A549 (cell line): ENCODE measurements at regions not wholly inside any gene's neighbourhood (a gene's known extent, or its start where the extent isn't known, plus 50 kb on each side); places are given as distances from the start of the nearest gene placed in this dataset.

ENCODE experiments used
- ATAC-seq, 2 experiments: fragments of 200-7000 bp in 1 of 2; fragments of >200 bp in 1 of 2; cut with Nextera tagmentation in 1 of 2; cut with Tn5 transposase in 1 of 2; 3 replicates each; pipeline versions ENCODE4 v1.8.0 to v1.9.1; 2018 to 2020; ENCODE audit warnings: mild to moderate bottlenecking in 1 of 2, moderate library complexity in 1 of 2
- CTCF ChIA-PET: fragments of 300-600 bp; sonication (Branson Sonifier 250); formaldehyde crosslinking; extraction: SDS; loops from one replicate; lab custom pipeline; 2021; ENCODE audit warnings: antibody characterized with exemption, inconsistent platforms; lab: Yijun Ruan, JAX
- POLR2A ChIA-PET: fragments of 350-600 bp; formaldehyde crosslinking; extraction: SDS; loops from one replicate; lab custom pipeline; 2021; ENCODE audit warnings: antibody characterized with exemption, inconsistent platforms; lab: Yijun Ruan, JAX
- DNase-seq, 2 experiments: peaks; one replicate each; pipeline versions ENCODE4 v3.0.0 to v3.0.0-alpha.2; 2011 to 2016; ENCODE audit warnings: low read depth in 1 of 2, low spot score in 1 of 2
- FAIRE-seq: peaks from 2 replicates; lab custom pipeline; 2011; peaks lifted over from hg19 to GRCh38; lab: Jason Lieb, UNC
- H3K27ac ChIP-seq, 2 experiments: fragments of >200 bp; sonication (Bioruptor Twin); formaldehyde crosslinking; 3 replicates each; pipeline ENCODE4 v1.5.1; 2016 to 2017
- H3K4me1 ChIP-seq: fragments of >200 bp; sonication (Bioruptor Twin); formaldehyde crosslinking; 3 replicates; pipeline ENCODE4 v1.6.1; 2016
- H3K4me2 ChIP-seq: fragments of >200 bp; sonication (Bioruptor Twin); formaldehyde crosslinking; 3 replicates; pipeline ENCODE4 v1.6.1; 2016
- H3K4me3 ChIP-seq: fragments of >200 bp; sonication (Bioruptor Twin); formaldehyde crosslinking; 3 replicates; pipeline ENCODE4 v1.5.1; 2016
- H3K9me3 ChIP-seq: fragments of >200 bp; sonication (Bioruptor Twin); formaldehyde crosslinking; 3 replicates; pipeline ENCODE4 v1.6.1; 2016
- CBX8 ChIP-seq: fragments of 200-600 bp; sonication (generic); IDR thresholded peaks from 2 replicates; pipeline ENCODE4 v1.6.1; 2016
- ELK1 ChIP-seq: fragments of 150-350 bp; IDR thresholded peaks from 2 replicates; pipeline ENCODE4 v1.6.1; 2014; ENCODE audit warnings: low read depth, mild to moderate bottlenecking, low read length
- EP300 ChIP-seq, 2 experiments: fragments of >200 bp; sonication (Bioruptor Twin); formaldehyde crosslinking; IDR thresholded peaks; 2 replicates in 1 of 2; 3 replicates in 1 of 2; pipeline ENCODE4 v1.6.1; 2016 to 2017
- GATA3 ChIP-seq: IDR thresholded peaks from 2 replicates; pipeline ENCODE4 v1.6.1; 2012; ENCODE audit warnings: borderline replicate concordance
- HEYL ChIP-seq: fragments of 250-450 bp; sonication (Bioruptor Pico); IDR thresholded peaks from 2 replicates; pipeline ENCODE4 v1.8.0; 2021; ENCODE audit warnings: mild to moderate bottlenecking, moderate library complexity
- HOXB5 ChIP-seq: fragments of 250-450 bp; sonication (Bioruptor Pico); IDR thresholded peaks from 2 replicates; pipeline ENCODE4 v1.5.0; 2020; ENCODE audit warnings: mild to moderate bottlenecking, moderate library complexity
- NPAS2 ChIP-seq: fragments of 250-450 bp; sonication (Bioruptor Pico); IDR thresholded peaks from 2 replicates; pipeline ENCODE4 v1.8.0; 2022; ENCODE audit warnings: mild to moderate bottlenecking, moderate library complexity, borderline replicate concordance
- NR3C1 ChIP-seq: fragments of >200 bp; sonication (Bioruptor Twin); formaldehyde crosslinking; IDR thresholded peaks from 3 replicates; pipeline ENCODE4 v1.6.1; 2017
- POLR2AphosphoS2 ChIP-seq: conservative IDR thresholded peaks from 2 replicates; pipeline ENCODE4 v1.6.1; 2012; ENCODE audit warnings: low read length, improper control_type of control experiment, inconsistent platforms
- RAD21 ChIP-seq, 2 experiments: fragments of >200 bp in 1 of 2; sonication (Bioruptor Twin) in 1 of 2; formaldehyde crosslinking in 1 of 2; IDR thresholded peaks in 1 of 2; conservative IDR thresholded peaks in 1 of 2; 2 replicates in 1 of 2; 3 replicates in 1 of 2; pipeline ENCODE4 v1.6.1; 2012 to 2018; ENCODE audit warnings: inconsistent platforms in 1 of 2
- RCOR1 ChIP-seq: fragments of 150-350 bp; IDR thresholded peaks from 2 replicates; pipeline ENCODE4 v1.6.1; 2014; ENCODE audit warnings: antibody characterized with exemption, low read length, low read depth
- REST ChIP-seq: fragments of 200-600 bp; sonication (generic); IDR thresholded peaks from 2 replicates; pipeline ENCODE4 v1.6.1; 2016; ENCODE audit warnings: antibody characterized with exemption, mild to moderate bottlenecking, moderate library complexity
- USF2 ChIP-seq: fragments of 450-650 bp; IDR thresholded peaks from 2 replicates; pipeline ENCODE4 v1.6.1; 2014; ENCODE audit warnings: antibody characterized with exemption
- ZC3H11A ChIP-seq: fragments of 450-650 bp; IDR thresholded peaks from 2 replicates; pipeline ENCODE4 v1.6.1; 2014; ENCODE audit warnings: antibody characterized with exemption, mild to moderate bottlenecking
- ZFP36 ChIP-seq: fragments of 450-650 bp; IDR thresholded peaks from 2 replicates; pipeline ENCODE4 v1.6.1; 2014; ENCODE audit warnings: borderline replicate concordance; ENCODE audit not compliant: partially characterized antibody
- whole genome bisulfite sequencing: methylation state at CpG from one replicate; pipeline ENCODE4 v1.1.6; 2017; ENCODE audit errors: missing lambda C conversion rate; 5-methylcytosine and 5-hydroxymethylcytosine counted together
- TF ChIP-seq, protein P1 (sequence below): fragments of >200 bp; sonication (Bioruptor Twin); formaldehyde crosslinking; IDR thresholded peaks from 3 replicates; pipeline ENCODE4 v1.6.1; 2016
- TF ChIP-seq, protein P2 (sequence below): fragments of 250-450 bp; sonication (Bioruptor Pico); IDR thresholded peaks from 2 replicates; pipeline ENCODE4 v1.5.0; 2020; ENCODE audit warnings: low read depth, mild to moderate bottlenecking, moderate library complexity
- TF ChIP-seq, protein P3 (sequence below): IDR thresholded peaks from 2 replicates; pipeline ENCODE4 v1.6.1; 2012; ENCODE audit warnings: low read depth, borderline replicate concordance

- no peak for FAIRE-seq
- H3K27ac ChIP-seq, result no peak overlapping the region
- ChIA-PET CTCF (no interaction called here), POLR2A (no interaction called here)
- H3K4me2 ChIP-seq, result no peak overlapping the region
- WGBS, result 78% methylated on average over 9 of the region's 9 CpGs
- ATAC-seq, result no peak
- H3K4me1 ChIP-seq, result no peaks in the 10 kb centered on the region
- 0 out of 3 replicates have a peak, but pooled peaks cover 2% of the 10 kb centered on the region for H3K9me3 ChIP-seq
- TF ChIP-seq ZFP36 (no peak), ELK1 (no peak), USF2 (no peak), POLR2AphosphoS2 (no peak), NPAS2 (no peak), HEYL (CRISPR knock-in tag) (no peak), NR3C1 (no peak)
- TF ChIP-seq, protein P1, sequence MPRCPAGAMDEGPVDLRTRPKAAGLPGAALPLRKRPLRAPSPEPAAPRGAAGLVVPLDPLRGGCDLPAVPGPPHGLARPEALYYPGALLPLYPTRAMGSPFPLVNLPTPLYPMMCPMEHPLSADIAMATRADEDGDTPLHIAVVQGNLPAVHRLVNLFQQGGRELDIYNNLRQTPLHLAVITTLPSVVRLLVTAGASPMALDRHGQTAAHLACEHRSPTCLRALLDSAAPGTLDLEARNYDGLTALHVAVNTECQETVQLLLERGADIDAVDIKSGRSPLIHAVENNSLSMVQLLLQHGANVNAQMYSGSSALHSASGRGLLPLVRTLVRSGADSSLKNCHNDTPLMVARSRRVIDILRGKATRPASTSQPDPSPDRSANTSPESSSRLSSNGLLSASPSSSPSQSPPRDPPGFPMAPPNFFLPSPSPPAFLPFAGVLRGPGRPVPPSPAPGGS, result no peak
- TF ChIP-seq, protein P2, sequence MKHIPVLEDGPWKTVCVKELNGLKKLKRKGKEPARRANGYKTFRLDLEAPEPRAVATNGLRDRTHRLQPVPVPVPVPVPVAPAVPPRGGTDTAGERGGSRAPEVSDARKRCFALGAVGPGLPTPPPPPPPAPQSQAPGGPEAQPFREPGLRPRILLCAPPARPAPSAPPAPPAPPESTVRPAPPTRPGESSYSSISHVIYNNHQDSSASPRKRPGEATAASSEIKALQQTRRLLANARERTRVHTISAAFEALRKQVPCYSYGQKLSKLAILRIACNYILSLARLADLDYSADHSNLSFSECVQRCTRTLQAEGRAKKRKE, result no peak
- TF ChIP-seq, protein P3, sequence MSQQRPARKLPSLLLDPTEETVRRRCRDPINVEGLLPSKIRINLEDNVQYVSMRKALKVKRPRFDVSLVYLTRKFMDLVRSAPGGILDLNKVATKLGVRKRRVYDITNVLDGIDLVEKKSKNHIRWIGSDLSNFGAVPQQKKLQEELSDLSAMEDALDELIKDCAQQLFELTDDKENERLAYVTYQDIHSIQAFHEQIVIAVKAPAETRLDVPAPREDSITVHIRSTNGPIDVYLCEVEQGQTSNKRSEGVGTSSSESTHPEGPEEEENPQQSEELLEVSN, result no peak
- TF ChIP-seq, all 56 proteins: peak for 0
- H3K4me3 ChIP-seq, result no peak overlapping the region
- DNase-seq, result no peak
These were observed 118.9 kb upstream of the NRP1 start for GRCh38 chr10:33453081-33454025.

DNA sequence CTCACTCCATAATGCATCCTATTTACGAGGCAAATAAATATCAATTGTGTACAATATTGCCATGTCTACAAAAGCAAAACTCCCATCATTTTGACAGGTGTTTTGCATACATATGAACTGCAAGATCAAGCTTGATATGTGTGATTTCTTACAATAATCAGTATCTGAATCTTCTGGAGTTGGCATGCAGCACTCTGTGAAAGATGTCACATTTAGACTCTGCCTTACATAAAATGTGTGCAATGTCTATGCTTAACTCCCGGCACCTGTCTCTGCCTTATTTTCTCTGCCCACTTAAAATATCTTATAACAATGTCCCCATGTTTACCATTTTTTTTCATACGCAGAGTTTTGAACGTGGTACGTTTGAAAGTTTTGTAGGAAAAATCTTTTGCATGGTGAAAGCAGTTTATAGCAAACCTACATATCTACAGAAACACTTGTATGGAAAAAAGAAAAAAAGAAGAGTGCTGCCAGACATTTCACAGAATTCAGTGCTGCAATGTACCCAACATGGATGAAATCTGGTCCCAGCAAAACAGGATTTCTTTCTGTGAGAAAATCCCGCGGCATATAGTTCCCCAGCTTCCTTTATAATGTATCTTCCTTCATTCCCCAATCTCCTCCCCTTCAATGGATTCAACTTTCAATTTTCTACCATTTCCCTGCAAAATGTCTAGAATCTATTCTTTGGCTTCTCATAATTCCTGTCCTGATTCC, 114.1 kb upstream of the NRP1 start:
- no peak for FAIRE-seq
- WGBS, result 85% methylated on average over 7 of the region's 7 CpGs
- CTCF ChIA-PET, result no interaction called here

More for the DNA sequence above, 114.1 kb upstream of the NRP1 start:
- Histone ChIP-seq H3K4me3 (no peak overlapping the region), H3K4me2 (no peak overlapping the region), H3K9me3 (0 out of 3 replicates have a peak, but pooled peaks cover 2% of the 10 kb centered on the region), H3K27ac (no peak overlapping the region), H3K4me1 (no peaks in the 10 kb centered on the region)
- POLR2A ChIA-PET, result no interaction called here
- ATAC-seq (no peak), DNase-seq (no peak)
- no peak for TF ChIP-seq GATA3
- no peak for TF ChIP-seq RAD21 (conservative IDR thresholded peaks at IDR 0.05 in 1 of 2, IDR thresholded peaks at IDR 0.05 in 1 of 2)
- TF ChIP-seq REST, result no peak
- TF ChIP-seq EP300 (IDR thresholded peaks at IDR 0.05), result no peak
- no peak for TF ChIP-seq HOXB5 (CRISPR knock-in tag)
- TF ChIP-seq RCOR1, result no peak
- TF ChIP-seq ZFP36, result no peak
- no peak for TF ChIP-seq ELK1
- TF ChIP-seq CBX8, result no peak
- TF ChIP-seq ZC3H11A, result no peak
